PC-9 (cell line): ENCODE measurements at regions not wholly inside any gene's neighbourhood (a gene's known extent, or its start where the extent isn't known, plus 50 kb on each side); places are given as distances from the start of the nearest gene placed in this dataset.

Source experiments
- BruUV-seq: library from RNA; stranded (reverse); fragments of 400-500 nt; replicated peaks from 2 replicates; lab custom pipeline; 2021; lab: Mats Ljungman, UMichigan
- CTCF ChIA-PET: fragments of 300-600 bp; sonication (Branson Sonifier 250); formaldehyde crosslinking; loops from one replicate; lab custom pipeline; 2022; ENCODE audit warnings: antibody characterized with exemption; lab: Charles Lee
- POLR2A ChIA-PET: fragments of 300-600 bp; sonication (Branson Sonifier 250); formaldehyde crosslinking; loops from one replicate; lab custom pipeline; 2022; ENCODE audit warnings: antibody characterized with exemption; ENCODE audit not compliant: unreplicated experiment; lab: Charles Lee
- DNase-seq, 2 experiments: peaks; one replicate each; pipeline versions ENCODE4 v3.0.0 to v3.0.0-alpha.2; 2015 to 2022; ENCODE audit warnings: mixed read lengths in 1 of 2
- H2AFZ ChIP-seq: fragments of 200-600 bp; sonication (generic); 2 replicates; pipeline ENCODE4 v1.8.1; 2017; ENCODE audit warnings: antibody characterized with exemption
- H3F3A ChIP-seq: fragments of 200-600 bp; sonication (generic); 2 replicates; pipeline ENCODE4 v1.8.1; 2017; ENCODE audit warnings: antibody characterized with exemption, mild to moderate bottlenecking, low read depth; ENCODE audit not compliant: insufficient read depth
- H3K27ac ChIP-seq: fragments of 200-600 bp; sonication (generic); 2 replicates; pipeline ENCODE4 v1.6.1; 2016; ENCODE audit warnings: mixed run types
- H3K27me3 ChIP-seq: fragments of 200-600 bp; sonication (generic); 2 replicates; pipeline ENCODE4 v1.6.1; 2016; ENCODE audit warnings: low read depth, mixed run types; ENCODE audit not compliant: insufficient read depth
- H3K36me3 ChIP-seq: fragments of 200-600 bp; sonication (generic); 2 replicates; pipeline ENCODE4 v1.6.1; 2016; ENCODE audit warnings: low read depth, mixed run types
- H3K4me1 ChIP-seq: fragments of 200-600 bp; sonication (generic); replicated peaks from 2 replicates; pipeline ENCODE4 v1.6.1; 2016; ENCODE audit warnings: mixed run types; ENCODE audit not compliant: insufficient read depth
- H3K4me2 ChIP-seq: fragments of 200-600 bp; sonication (generic); 2 replicates; pipeline ENCODE4 v1.6.1; 2017; ENCODE audit warnings: mixed run types
- H3K4me3 ChIP-seq: fragments of 200-600 bp; sonication (generic); 2 replicates; pipeline ENCODE4 v1.6.1; 2016; ENCODE audit warnings: mixed run types
- H3K79me2 ChIP-seq: fragments of 200-600 bp; sonication (generic); 2 replicates; pipeline ENCODE4 v1.6.1; 2017; ENCODE audit warnings: low read depth, mixed run types
- H3K9me2 ChIP-seq: fragments of 200-600 bp; sonication (generic); 2 replicates; pipeline ENCODE4 v1.8.1; 2017; ENCODE audit warnings: mild to moderate bottlenecking; ENCODE audit not compliant: insufficient read depth
- H3K9me3 ChIP-seq: fragments of 200-600 bp; sonication (generic); 2 replicates; pipeline ENCODE4 v1.8.1; 2016; ENCODE audit warnings: low read depth; ENCODE audit not compliant: insufficient read depth
- H4K20me1 ChIP-seq: fragments of 200-600 bp; sonication (generic); 2 replicates; pipeline ENCODE4 v1.8.1; 2017; ENCODE audit not compliant: insufficient read depth
- CTCF ChIP-seq: fragments of 200-600 bp; sonication (generic); conservative IDR thresholded peaks from 2 replicates; pipeline ENCODE4 v1.6.1; 2017; ENCODE audit warnings: mixed run types, antibody characterized with exemption, mild to moderate bottlenecking, moderate library complexity
- EZH2 ChIP-seq: fragments of 200-600 bp; sonication (generic); IDR thresholded peaks from 2 replicates; pipeline ENCODE4 v1.8.0; 2017; ENCODE audit warnings: antibody characterized with exemption, low read depth
- intact Hi-C: fragments of 100-400 bp; cut with micrococcal nuclease; formaldehyde crosslinking; loops from one replicate; pipeline ENCODE4 v1.10.0; 2022; ENCODE audit not compliant: unreplicated experiment

- POLR2A ChIA-PET: no interaction called here
- Histone ChIP-seq H3K9me3 (no peaks in the 10 kb centered on the region), H4K20me1 (no peaks in the 10 kb centered on the region), H3K79me2 (no peaks in the 10 kb centered on the region), H3K36me3 (no peaks in the 10 kb centered on the region), H3K4me1 (no peaks in the 10 kb centered on the region), H2AFZ (no peak overlapping the region), H3K9me2 (no peaks in the 10 kb centered on the region), H3K4me3 (no peak overlapping the region), H3K27me3 (no peaks in the 10 kb centered on the region), H3K4me2 (no peak overlapping the region), H3F3A (no peaks in the 10 kb centered on the region), H3K27ac (no peak overlapping the region)
- intact Hi-C loops: no loop called here
- CTCF ChIA-PET: no interaction called here
- no TSS peak for BruUV-seq
- TF ChIP-seq EZH2: no peak
- no peak for DNase-seq
These were observed 140.5 kb upstream of the CADPS start for GRCh38 chr3:63015614-63016309.

DNA sequence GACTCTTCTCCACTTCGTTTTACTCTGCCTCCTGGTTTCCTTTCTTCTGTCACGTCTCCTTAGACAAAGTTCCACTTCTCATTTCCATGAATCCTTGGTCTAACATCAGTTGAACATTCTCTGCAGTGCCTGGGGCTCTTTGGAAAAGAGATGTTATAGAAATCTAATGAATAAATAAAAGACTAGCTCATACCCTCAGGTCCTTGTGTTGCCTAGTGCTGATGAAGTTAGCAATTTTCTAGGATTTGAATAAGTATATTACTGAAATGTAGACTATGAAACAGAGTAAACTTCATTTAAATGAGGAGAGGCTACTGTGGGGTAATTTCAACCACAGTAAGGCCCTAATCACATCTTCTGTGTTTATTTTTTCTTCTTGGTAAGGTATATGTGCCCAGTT is 146.9 kb upstream of the CADPS start:
- intact Hi-C loops: no loop called here
- H3K4me1 ChIP-seq: no peaks in the 10 kb centered on the region
- no peaks in the 10 kb centered on the region for H3K79me2 ChIP-seq
- no peak for TF ChIP-seq EZH2
- no peak for TF ChIP-seq CTCF
- H3K27ac ChIP-seq: no peak overlapping the region
- H2AFZ ChIP-seq: no peak overlapping the region
- POLR2A ChIA-PET: no interaction called here
- no peaks in the 10 kb centered on the region for H3K27me3 ChIP-seq
- no peak for DNase-seq
- H3K36me3 ChIP-seq: no peaks in the 10 kb centered on the region
- H3K4me2 ChIP-seq: no peak overlapping the region
- H3K4me3 ChIP-seq: no peak overlapping the region
- no peaks in the 10 kb centered on the region for H3F3A ChIP-seq
- no peaks in the 10 kb centered on the region for H4K20me1 ChIP-seq
- no peaks in the 10 kb centered on the region for H3K9me3 ChIP-seq
- CTCF ChIA-PET: no interaction called here
- no TSS peak for BruUV-seq
- no peaks in the 10 kb centered on the region for H3K9me2 ChIP-seq

- Histone ChIP-seq H3K9me3 (no peaks in the 10 kb centered on the region), H2AFZ (no peak overlapping the region), H3K4me3 (no peak overlapping the region), H3K4me1 (no peaks in the 10 kb centered on the region), H3F3A (no peaks in the 10 kb centered on the region), H3K36me3 (no peaks in the 10 kb centered on the region), H4K20me1 (no peaks in the 10 kb centered on the region), H3K79me2 (no peaks in the 10 kb centered on the region), H3K9me2 (no peaks in the 10 kb centered on the region), H3K27ac (no peak overlapping the region), H3K27me3 (no peaks in the 10 kb centered on the region), H3K4me2 (no peak overlapping the region)
- POLR2A ChIA-PET: no interaction called here
- no peak for DNase-seq
- intact Hi-C loops: no loop called here
- no TSS peak for BruUV-seq
- CTCF ChIA-PET: no interaction called here
- no peak for TF ChIP-seq EZH2
- no peak for TF ChIP-seq CTCF
These were observed 151.5 kb upstream of the CADPS start for GRCh38 chr3:63026722-63027121.

DNA sequence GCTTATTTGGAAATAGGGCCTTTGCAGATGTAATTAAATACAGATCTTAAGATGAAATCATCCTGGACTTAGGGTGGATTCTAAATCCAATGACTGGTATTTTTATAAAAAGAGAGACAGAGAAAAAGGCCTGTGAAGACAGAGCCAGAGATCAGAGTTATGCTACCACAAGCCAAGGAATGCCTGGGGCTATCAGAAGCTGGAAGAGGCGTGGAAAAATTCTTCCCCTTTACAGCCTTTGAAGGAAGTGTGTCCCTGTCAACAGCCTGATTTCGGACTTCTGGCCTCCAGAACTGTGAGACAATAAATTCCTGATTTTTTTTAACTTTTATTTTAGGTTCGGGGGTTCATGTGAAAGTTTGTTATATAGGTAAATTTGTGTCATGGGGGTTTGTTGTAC is 154.1 kb upstream of the CADPS start:
- BruUV-seq: no TSS peak
- ChIA-PET CTCF (no interaction called here), POLR2A (no interaction called here)
- Histone ChIP-seq H3K4me1 (no peaks in the 10 kb centered on the region), H2AFZ (no peak overlapping the region), H3K4me3 (no peak overlapping the region), H3F3A (no peaks in the 10 kb centered on the region), H3K36me3 (no peaks in the 10 kb centered on the region), H3K27ac (no peak overlapping the region), H3K4me2 (no peak overlapping the region), H4K20me1 (no peaks in the 10 kb centered on the region), H3K9me2 (no peaks in the 10 kb centered on the region), H3K9me3 (no peaks in the 10 kb centered on the region), H3K79me2 (no peaks in the 10 kb centered on the region), H3K27me3 (no peaks in the 10 kb centered on the region)
- TF ChIP-seq EZH2 (no peak), CTCF (no peak)
- intact Hi-C loops: no loop called here
- no peak for DNase-seq
